Neuronal stem cell (in vitro differentiated cells): ENCODE measurements at regions not wholly inside any gene's neighbourhood (a gene's known extent, or its start where the extent isn't known, plus 50 kb on each side); places are given as distances from the start of the nearest gene placed in this dataset.
A peak's percentile ranks its signal among the peaks of the same experiment; 100 is the strongest.

Source experiments
- DNase-seq: peaks from one replicate; pipeline ENCODE4 v3.0.0-alpha.2; 2013; ENCODE audit warnings: low spot score
- H2AFZ ChIP-seq: one replicate; pipeline ENCODE4 v1.6.1; 2013; ENCODE audit warnings: mild to moderate bottlenecking, low read length, inconsistent platforms
- H2AK5ac ChIP-seq: 2 replicates; pipeline ENCODE4 v1.6.1; 2013; ENCODE audit warnings: low read depth, mild to moderate bottlenecking, inconsistent platforms, low read length, moderate library complexity, mixed read lengths
- H2BK120ac ChIP-seq: 2 replicates; pipeline ENCODE4 v1.6.1; 2013; ENCODE audit warnings: low read depth, mild to moderate bottlenecking, inconsistent platforms, low read length, moderate library complexity, mixed read lengths
- H2BK12ac ChIP-seq: one replicate; pipeline ENCODE4 v1.6.1; 2013; ENCODE audit warnings: low read length, inconsistent platforms
- H2BK15ac ChIP-seq: 2 replicates; pipeline ENCODE4 v1.6.1; 2013; ENCODE audit warnings: mild to moderate bottlenecking, low read length, inconsistent platforms, mixed read lengths
- H2BK5ac ChIP-seq: one replicate; pipeline ENCODE4 v1.6.1; 2013; ENCODE audit warnings: inconsistent platforms, mild to moderate bottlenecking, low read length, moderate library complexity
- H3K14ac ChIP-seq: one replicate; pipeline ENCODE4 v1.6.1; 2013; ENCODE audit warnings: low read length, inconsistent platforms
- H3K18ac ChIP-seq: 2 replicates; pipeline ENCODE4 v1.6.1; 2013; ENCODE audit warnings: low read length, inconsistent platforms
- H3K23ac ChIP-seq: 2 replicates; pipeline ENCODE4 v1.6.1; 2013; ENCODE audit warnings: low read depth, mild to moderate bottlenecking, mixed read lengths, low read length, inconsistent platforms; ENCODE audit not compliant: poor library complexity
- H3K27ac ChIP-seq: replicated peaks from 3 replicates; pipeline ENCODE4 v1.5.1; 2013; ENCODE audit warnings: low read length, inconsistent platforms
- H3K27me3 ChIP-seq, 3 experiments: 2 replicates each; pipeline ENCODE4 v1.6.1; 2013; ENCODE audit warnings: low read length in 3 of 3, mild to moderate bottlenecking in 2 of 3, inconsistent platforms in 1 of 3, low read depth in 1 of 3, mixed read lengths in 1 of 3, moderate library complexity in 1 of 3; ENCODE audit not compliant: control insufficient read depth in 3 of 3, insufficient read depth in 3 of 3
- H3K36me3 ChIP-seq, 2 donors: replicated peaks in 1 of 2; 2 replicates each; pipeline ENCODE4 v1.6.1; 2013; ENCODE audit warnings: low read length in 2 of 2; ENCODE audit not compliant: control insufficient read depth in 2 of 2, insufficient read depth in 2 of 2
- H3K4ac ChIP-seq: 2 replicates; pipeline ENCODE4 v1.6.1; 2013; ENCODE audit warnings: inconsistent platforms, mild to moderate bottlenecking, low read length, moderate library complexity
- H3K4me1 ChIP-seq, 2 donors: 1 replicate in 1 of 2; 2 replicates in 1 of 2; pipeline ENCODE4 v1.6.1; 2013; ENCODE audit warnings: low read length in 2 of 2, low read depth in 1 of 2; ENCODE audit not compliant: control insufficient read depth in 2 of 2, insufficient read depth in 1 of 2
- H3K4me2 ChIP-seq: one replicate; pipeline ENCODE4 v1.6.1; 2013; ENCODE audit warnings: mild to moderate bottlenecking, low read length, inconsistent platforms; ENCODE audit not compliant: insufficient read depth, poor library complexity, severe bottlenecking
- H3K4me3 ChIP-seq, 2 donors: 2 replicates each; pipeline ENCODE4 v1.5.1; 2013; ENCODE audit warnings: low read length in 2 of 2, mild to moderate bottlenecking in 2 of 2, inconsistent platforms in 1 of 2, moderate library complexity in 1 of 2
- H3K79me1 ChIP-seq: one replicate; pipeline ENCODE4 v1.6.1; 2013; ENCODE audit warnings: low read depth, mild to moderate bottlenecking, inconsistent platforms, low read length, moderate library complexity
- H3K9ac ChIP-seq: one replicate; pipeline ENCODE4 v1.6.1; 2013; ENCODE audit warnings: mild to moderate bottlenecking, low read depth, low read length, inconsistent platforms; ENCODE audit not compliant: poor library complexity
- H3K9me3 ChIP-seq, 2 donors: replicated peaks in 1 of 2; 2 replicates each; pipeline versions ENCODE3 to v1.6.1; 2013; ENCODE audit warnings: low read length in 2 of 2, mild to moderate bottlenecking in 2 of 2, inconsistent platforms in 1 of 2, low read depth in 1 of 2, mixed read lengths in 1 of 2, moderate library complexity in 1 of 2; ENCODE audit not compliant: control insufficient read depth in 2 of 2, insufficient read depth in 1 of 2
- H4K8ac ChIP-seq: one replicate; pipeline ENCODE4 v1.6.1; 2013; ENCODE audit warnings: low read depth, mild to moderate bottlenecking, inconsistent platforms, low read length, moderate library complexity
- H4K91ac ChIP-seq: one replicate; pipeline ENCODE4 v1.6.1; 2013; ENCODE audit warnings: low read length, low read depth, mild to moderate bottlenecking, inconsistent platforms; ENCODE audit not compliant: poor library complexity
- WGBS, 2 donors: extraction: QIAGEN DNeasy Blood & Tissue Kit; methylation state at CpG; one replicate each; pipeline ENCODE4 v1.1.7; 2013; ENCODE audit warnings: missing lambda C conversion rate in 2 of 2, mixed read lengths in 1 of 2; ENCODE audit not compliant: insufficient read length in 2 of 2, insufficient replicate concordance in 1 of 2; ENCODE audit errors: extremely low coverage in 2 of 2; 5-methylcytosine and 5-hydroxymethylcytosine counted together

- Histone ChIP-seq H4K8ac (no peak overlapping the region), H3K9me3 (no peaks in the 10 kb centered on the region), H3K23ac (no peak overlapping the region), H2BK120ac (no peak overlapping the region), H3K9ac (no peak overlapping the region), H4K91ac (no peak overlapping the region), H3K36me3 (no peaks in the 10 kb centered on the region), H2AFZ (no peak overlapping the region), H3K4ac (no peak overlapping the region), H3K4me1 (no peaks in the 10 kb centered on the region), H3K27me3 (no peaks in the 10 kb centered on the region), H3K14ac (no peak overlapping the region), H2BK12ac (no peak overlapping the region), H3K18ac (no peak overlapping the region), H3K4me2 (no peak overlapping the region), H3K27ac (no peak overlapping the region), H3K79me1 (no peaks in the 10 kb centered on the region), H2BK15ac (no peak overlapping the region), H2BK5ac (no peak overlapping the region), H2AK5ac (no peak overlapping the region), H3K4me3 (no peak overlapping the region)
- no peak for DNase-seq
- no CpG with 5 or more reads among the region's 1 CpG for WGBS, 2 donors
Observed at GRCh38 chr12:73053893-73054292, 781.7 kb downstream of the TRHDE start.

GRCh38 chr12:73057428-73057827 lies 785.3 kb downstream of the TRHDE start:
- DNase-seq: no peak
- H3K4ac ChIP-seq: no peak overlapping the region
- WGBS, 2 donors: no CpG with 5 or more reads among the region's 8 CpGs

GRCh38 chr12:73065913-73066312 lies 793.7 kb downstream of the TRHDE start:
- Histone ChIP-seq H3K4me1 (no peaks in the 10 kb centered on the region), H3K36me3 (no peaks in the 10 kb centered on the region), H3K23ac (no peak overlapping the region), H2AFZ (no peak overlapping the region), H3K79me1 (no peaks in the 10 kb centered on the region), H2BK12ac (no peak overlapping the region), H2BK120ac (no peak overlapping the region), H3K9ac (no peak overlapping the region), H3K27ac (no peak overlapping the region), H3K27me3 (no peaks in the 10 kb centered on the region), H3K14ac (no peak overlapping the region), H4K8ac (no peak overlapping the region), H4K91ac (no peak overlapping the region), H2BK5ac (no peak overlapping the region), H3K4ac (no peak overlapping the region), H3K4me3 (no peak overlapping the region), H3K4me2 (no peak overlapping the region), H3K18ac (no peak overlapping the region), H3K9me3 (no peaks in the 10 kb centered on the region), H2BK15ac (no peak overlapping the region), H2AK5ac (no peak overlapping the region)
- DNase-seq: no peak
- no CpG with 5 or more reads among the region's 3 CpGs for WGBS, 2 donors

More at GRCh38 chr12:73057428-73057827, 785.3 kb downstream of the TRHDE start:
- Histone ChIP-seq H2AFZ (no peak overlapping the region), H3K14ac (no peak overlapping the region), H3K4me2 (no peak overlapping the region), H2BK15ac (no peak overlapping the region), H2BK5ac (no peak overlapping the region), H3K36me3 (no peaks in the 10 kb centered on the region), H3K4me1 (no peaks in the 10 kb centered on the region), H2AK5ac (no peak overlapping the region), H3K18ac (no peak overlapping the region), H3K79me1 (no peaks in the 10 kb centered on the region), H3K9me3 (no peaks in the 10 kb centered on the region), H3K27me3 (no peaks in the 10 kb centered on the region), H3K4me3 (no peak overlapping the region), H4K91ac (no peak overlapping the region), H4K8ac (no peak overlapping the region), H2BK12ac (no peak overlapping the region), H3K9ac (no peak overlapping the region), H3K23ac (no peak overlapping the region), H2BK120ac (no peak overlapping the region), H3K27ac (no peak overlapping the region)

GRCh38 chr12:73067616-73068015 lies 795.4 kb downstream of the TRHDE start:
- no CpG with 5 or more reads among the region's 5 CpGs for WGBS, 2 donors
- Histone ChIP-seq H3K4me2 (no peak overlapping the region), H2BK12ac (no peak overlapping the region), H3K27me3 (no peaks in the 10 kb centered on the region), H3K23ac (no peak overlapping the region), H3K79me1 (no peaks in the 10 kb centered on the region), H3K4ac (no peak overlapping the region), H3K14ac (no peak overlapping the region), H2AFZ (peak overlapping the region; percentile 15), H3K27ac (no peak overlapping the region), H3K36me3 (no peaks in the 10 kb centered on the region), H3K9me3 (peaks cover 4 to 5% of the 10 kb centered on the region in 2 donors), H3K4me1 (no peaks in the 10 kb centered on the region), H3K18ac (no peak overlapping the region), H4K91ac (no peak overlapping the region), H3K4me3 (no peak overlapping the region), H2AK5ac (no peak overlapping the region), H2BK15ac (no peak overlapping the region), H4K8ac (no peak overlapping the region), H2BK120ac (no peak overlapping the region), H2BK5ac (no peak overlapping the region), H3K9ac (no peak overlapping the region)
- no peak for DNase-seq
